Lung microvascular endothelial cell (primary cell): ENCODE measurements at regions not wholly inside any gene's neighbourhood (a gene's known extent, or its start where the extent isn't known, plus 50 kb on each side); places are given as distances from the start of the nearest gene placed in this dataset.

Experiments
- DNase-seq, 2 donors: peaks; one replicate each; pipeline versions ENCODE4 v3.0.0 to v3.0.0-alpha.2; 2010; ENCODE audit warnings: low read depth in 2 of 2

DNA sequence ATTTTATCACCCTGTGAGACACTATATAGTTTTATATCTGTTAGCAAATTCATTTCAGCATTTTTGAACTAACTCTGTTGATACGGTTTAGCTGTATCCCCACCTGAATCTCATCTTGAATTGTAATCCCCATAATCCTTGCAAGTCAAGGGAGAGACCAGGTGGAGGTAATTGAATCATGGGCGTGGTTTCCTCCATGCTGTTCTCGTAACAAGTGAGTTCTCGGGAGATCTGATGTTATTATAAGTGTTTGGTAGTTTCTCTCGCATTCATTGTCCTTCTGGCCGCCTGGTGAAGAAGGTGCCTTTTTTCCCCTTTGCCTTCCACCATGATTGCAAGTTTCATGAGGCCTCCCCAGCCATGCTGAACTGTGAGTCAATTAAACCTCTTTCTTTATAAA lies 53.2 kb upstream of the TMC3 start:
- DNase-seq: no peak

DNA sequence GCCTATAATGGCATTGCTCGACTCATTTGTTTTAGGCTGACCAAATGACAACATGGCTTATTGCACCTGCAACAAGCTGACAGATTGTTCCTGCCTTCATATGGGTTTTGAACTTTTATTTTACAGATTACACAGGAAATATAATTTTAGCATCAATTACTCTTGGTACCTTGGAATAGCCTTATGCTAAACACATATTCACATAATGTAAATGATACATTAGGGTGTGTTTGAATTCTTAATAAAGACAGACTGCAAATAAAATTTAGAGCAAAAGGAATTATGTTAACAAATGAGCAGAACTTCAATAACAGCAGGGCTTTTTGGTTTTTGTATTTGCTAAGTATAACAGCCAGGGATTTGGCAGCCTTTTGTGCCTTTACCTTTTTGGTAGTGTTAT lies 51.9 kb upstream of the TMC3 start:
- no peak for DNase-seq
